ENCODE measurements at regions not wholly inside any gene's neighbourhood (a gene's known extent, or its start where the extent isn't known, plus 50 kb on each side); places are given as distances from the start of the nearest gene placed in this dataset.

- TF ChIP-seq POLR2A (IDR thresholded peaks at IDR 0.05) (no peak), CTCF (IDR thresholded peaks at IDR 0.05) (no peak), EP300 (IDR thresholded peaks at IDR 0.05) (no peak)
These were observed 327.7 kb downstream of the UTRN start for GRCh38 chr6:144612811-144613210.

All from upper lobe of left lung (tissue), 4 donors.